B cell (primary cell): ENCODE measurements at regions not wholly inside any gene's neighbourhood (a gene's known extent, or its start where the extent isn't known, plus 50 kb on each side); places are given as distances from the start of the nearest gene placed in this dataset.

Source experiments
- ATAC-seq: fragments of 200-7000 bp; cut with Tn5 transposase; one replicate; pipeline ENCODE4 v1.10.0; 2021; ENCODE audit warnings: low read depth, mild to moderate bottlenecking, moderate number of reproducible peaks, moderate library complexity
- CTCF ChIA-PET: fragments of 350-600 bp; sonication (Branson Sonifier 250); formaldehyde crosslinking; loops from one replicate; lab custom pipeline; 2021; ENCODE audit warnings: antibody characterized with exemption, inconsistent platforms; lab: Charles Lee
- POLR2A ChIA-PET: fragments of 350-600 bp; sonication (Branson Sonifier 250); formaldehyde crosslinking; loops from one replicate; lab custom pipeline; 2021; ENCODE audit warnings: antibody characterized with exemption; lab: Charles Lee
- DNase-seq: peaks from one replicate; pipeline ENCODE4 v3.0.0; 2013
- H2AFZ ChIP-seq: 2 replicates; pipeline ENCODE4 v1.6.1; 2012; ENCODE audit warnings: mild to moderate bottlenecking, low read depth, low read length; ENCODE audit not compliant: insufficient read depth, poor library complexity, severe bottlenecking
- H3K27ac ChIP-seq, 2 donors: 1 replicate in 1 of 2; 2 replicates in 1 of 2; pipeline ENCODE4 v1.5.1; 2012 to 2013; ENCODE audit warnings: low read length in 2 of 2, mild to moderate bottlenecking in 2 of 2, moderate library complexity in 1 of 2
- H3K27me3 ChIP-seq, 4 experiments: fragments of 200-600 bp in 1 of 4; sonication (generic) in 1 of 4; replicated peaks in 1 of 4; 1 replicate in 2 of 4; 2 replicates in 2 of 4; pipeline versions ENCODE4 v1.6.1 to v1.7.0; 2013 to 2016; ENCODE audit warnings: low read length in 3 of 4, mild to moderate bottlenecking in 2 of 4, mixed read lengths in 1 of 4, moderate library complexity in 1 of 4; ENCODE audit not compliant: insufficient read depth in 4 of 4, control insufficient read depth in 3 of 4; ENCODE audit errors: control extremely low read depth in 1 of 4
- H3K36me3 ChIP-seq, 2 experiments: replicated peaks in 1 of 2; 1 replicate in 1 of 2; 2 replicates in 1 of 2; pipeline versions ENCODE4 v1.6.1 to v1.7.1; 2013; ENCODE audit warnings: low read length in 1 of 2; ENCODE audit not compliant: insufficient read depth in 2 of 2, control insufficient read depth in 1 of 2; ENCODE audit errors: control extremely low read depth in 1 of 2, extremely low read depth in 1 of 2
- H3K4me1 ChIP-seq, 2 donors: fragments of 200-600 bp in 1 of 2; sonication (generic) in 1 of 2; 1 replicate in 1 of 2; 2 replicates in 1 of 2; pipeline versions ENCODE4 v1.5.1 to v1.6.1; 2013 to 2017; ENCODE audit warnings: low read length in 2 of 2; ENCODE audit not compliant: control insufficient read depth in 2 of 2, insufficient read depth in 2 of 2
- H3K4me2 ChIP-seq: replicated peaks from 2 replicates; pipeline ENCODE3; 2012; ENCODE audit warnings: mild to moderate bottlenecking, low read depth, low read length; ENCODE audit not compliant: poor library complexity, severe bottlenecking
- H3K4me3 ChIP-seq, 5 experiments: fragments of 200-600 bp in 1 of 5; sonication (generic) in 1 of 5; 1 replicate in 3 of 5; 2 replicates in 2 of 5; pipeline versions ENCODE4 v1.5.1 to v1.7.0; 2011 to 2016; ENCODE audit warnings: low read length in 4 of 5, mild to moderate bottlenecking in 4 of 5, low read depth in 2 of 5, control low read depth in 1 of 5, moderate library complexity in 1 of 5; ENCODE audit not compliant: insufficient read depth in 1 of 5; ENCODE audit errors: control extremely low read depth in 1 of 5, extremely low read depth in 1 of 5
- H3K79me2 ChIP-seq: fragments of 200-600 bp; sonication (generic); one replicate; pipeline ENCODE4 v1.6.0; 2016; ENCODE audit warnings: low read length; ENCODE audit not compliant: control insufficient read depth, insufficient read depth
- H3K9ac ChIP-seq: fragments of 200-600 bp; sonication (generic); 2 replicates; pipeline ENCODE4 v1.6.1; 2017; ENCODE audit warnings: mild to moderate bottlenecking, low read length, moderate library complexity
- H3K9me3 ChIP-seq, 3 donors: one replicate each; pipeline versions ENCODE4 v1.6.1 to v1.7.1; 2013; ENCODE audit warnings: low read length in 2 of 3; ENCODE audit not compliant: control insufficient read depth in 2 of 3, insufficient read depth in 1 of 3; ENCODE audit errors: control extremely low read depth in 1 of 3
- H4K20me1 ChIP-seq: 2 replicates; pipeline ENCODE4 v1.6.0; 2012; ENCODE audit warnings: mild to moderate bottlenecking, low read length; ENCODE audit not compliant: insufficient read depth, control insufficient read depth, poor library complexity, severe bottlenecking
- H3K27ac Mint-ChIP-seq: one replicate; pipeline ENCODE4 v1.8.0; 2021; ENCODE audit warnings: mixed read lengths
- H3K27me3 Mint-ChIP-seq: one replicate; pipeline ENCODE4 v1.8.0; 2021; ENCODE audit warnings: mixed read lengths
- H3K4me1 Mint-ChIP-seq: one replicate; pipeline ENCODE4 v1.8.0; 2021; ENCODE audit warnings: mixed read lengths
- H3K4me3 Mint-ChIP-seq: one replicate; pipeline ENCODE4 v1.8.0; 2021; ENCODE audit warnings: mixed read lengths
- H3K9me3 Mint-ChIP-seq: one replicate; pipeline ENCODE4 v1.8.0; 2022; ENCODE audit warnings: mixed read lengths; ENCODE audit not compliant: insufficient read depth
- EZH2 ChIP-seq: IDR thresholded peaks from 2 replicates; pipeline ENCODE4 v1.6.1; 2012; ENCODE audit warnings: borderline replicate concordance, low read depth, mild to moderate bottlenecking, moderate library complexity, low read length; ENCODE audit not compliant: insufficient read depth, poor library complexity, severe bottlenecking
- WGBS: methylation state at CpG from one replicate; pipeline ENCODE4 v1.1.5; 2013; ENCODE audit warnings: missing lambda C conversion rate; ENCODE audit not compliant: insufficient coverage; 5-methylcytosine and 5-hydroxymethylcytosine counted together
- intact Hi-C: fragments of 100-400 bp; cut with micrococcal nuclease; formaldehyde crosslinking; loops from one replicate; pipeline ENCODE4 v1.10.0; 2022
- TF ChIP-seq, protein P1 (sequence below): fragments of 200-600 bp; IDR thresholded peaks from one replicate; pipeline ENCODE4 v1.8.0; 2022; ENCODE audit warnings: antibody characterized with exemption, mild to moderate bottlenecking

GRCh38 chr16:16884451-16884850 is 505.5 kb downstream of the NPIPA7 start:
- ATAC-seq (no peak), DNase-seq (no peak)
- WGBS, result no CpG with 5 or more reads among the region's 1 CpG
- intact Hi-C loops, result no loop called here
- Histone ChIP-seq H3K27me3 (peaks cover 0 to 3% (median 0%) of the 10 kb centered on the region in 4 experiments), H3K79me2 (no peaks in the 10 kb centered on the region), H3K4me3 (no peak overlapping the region), H2AFZ (no peak overlapping the region), H4K20me1 (no peaks in the 10 kb centered on the region), H3K4me2 (no peak overlapping the region), H3K27ac (no peak overlapping the region), H3K4me1 (no peaks in the 10 kb centered on the region), H3K9me3 (no peaks in the 10 kb centered on the region), H3K36me3 (no peaks in the 10 kb centered on the region), H3K9ac (no peak overlapping the region)
- Mint-ChIP-seq H3K9me3 (no peaks in the 10 kb centered on the region), H3K4me3 (no peak overlapping the region), H3K27me3 (peaks cover 13% of the 10 kb centered on the region), H3K27ac (no peak overlapping the region), H3K4me1 (no peaks in the 10 kb centered on the region)
- TF ChIP-seq EZH2, result no peak
- TF ChIP-seq, protein P1, sequence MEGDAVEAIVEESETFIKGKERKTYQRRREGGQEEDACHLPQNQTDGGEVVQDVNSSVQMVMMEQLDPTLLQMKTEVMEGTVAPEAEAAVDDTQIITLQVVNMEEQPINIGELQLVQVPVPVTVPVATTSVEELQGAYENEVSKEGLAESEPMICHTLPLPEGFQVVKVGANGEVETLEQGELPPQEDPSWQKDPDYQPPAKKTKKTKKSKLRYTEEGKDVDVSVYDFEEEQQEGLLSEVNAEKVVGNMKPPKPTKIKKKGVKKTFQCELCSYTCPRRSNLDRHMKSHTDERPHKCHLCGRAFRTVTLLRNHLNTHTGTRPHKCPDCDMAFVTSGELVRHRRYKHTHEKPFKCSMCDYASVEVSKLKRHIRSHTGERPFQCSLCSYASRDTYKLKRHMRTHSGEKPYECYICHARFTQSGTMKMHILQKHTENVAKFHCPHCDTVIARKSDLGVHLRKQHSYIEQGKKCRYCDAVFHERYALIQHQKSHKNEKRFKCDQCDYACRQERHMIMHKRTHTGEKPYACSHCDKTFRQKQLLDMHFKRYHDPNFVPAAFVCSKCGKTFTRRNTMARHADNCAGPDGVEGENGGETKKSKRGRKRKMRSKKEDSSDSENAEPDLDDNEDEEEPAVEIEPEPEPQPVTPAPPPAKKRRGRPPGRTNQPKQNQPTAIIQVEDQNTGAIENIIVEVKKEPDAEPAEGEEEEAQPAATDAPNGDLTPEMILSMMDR, result no peak
- ChIA-PET POLR2A (no interaction called here), CTCF (interaction anchor here (0.6 kb wide), 1 partner anchor 27 kb away, joined by 3 read pairs; no protein-coding TSS in a partner anchor)

DNA sequence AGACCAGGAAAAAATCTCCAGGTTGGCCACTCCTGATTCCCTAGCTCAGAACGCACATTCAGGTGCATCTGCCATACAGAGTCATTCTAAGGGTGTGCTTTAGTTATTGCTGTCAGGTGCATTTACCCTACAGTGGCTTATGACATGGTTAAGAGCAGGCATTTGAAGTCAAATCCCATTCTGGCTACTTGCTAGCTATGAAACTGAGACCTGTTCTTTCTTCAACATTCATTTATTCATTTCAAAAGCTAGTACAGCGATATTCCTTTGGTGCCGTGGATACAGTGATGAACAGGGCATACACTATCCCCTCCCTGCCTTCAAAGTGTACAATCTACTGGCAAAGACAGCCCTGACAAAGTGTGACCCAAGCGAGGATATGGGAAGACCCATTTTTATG is 508.3 kb downstream of the NPIPA7 start:
- TF ChIP-seq, protein P1, result no peak
- TF ChIP-seq EZH2, result no peak
- no peaks in the 10 kb centered on the region for H3K36me3 ChIP-seq
- ATAC-seq (no peak), DNase-seq (no peak)
- no peaks in the 10 kb centered on the region for H3K27me3 Mint-ChIP-seq
- no peaks in the 10 kb centered on the region for H3K9me3 Mint-ChIP-seq
- CTCF ChIA-PET, result interaction anchor here (0.7 kb wide), 1 partner anchor 15 kb away, joined by 3 read pairs; no protein-coding TSS in a partner anchor
- no peaks in the 10 kb centered on the region for H3K27me3 ChIP-seq
- 97% methylated on average over 3 of the region's 4 CpGs for WGBS
- H3K79me2 ChIP-seq, result no peaks in the 10 kb centered on the region
- POLR2A ChIA-PET, result no interaction called here
- no peaks in the 10 kb centered on the region for H4K20me1 ChIP-seq
- H3K9ac ChIP-seq, result no peak overlapping the region
- no peak overlapping the region for H3K4me2 ChIP-seq
- no peaks in the 10 kb centered on the region for H3K9me3 ChIP-seq
- H3K4me1 ChIP-seq, result no peaks in the 10 kb centered on the region
- no peak overlapping the region for H3K27ac ChIP-seq
- no peak overlapping the region for H3K27ac Mint-ChIP-seq
- H3K4me3 ChIP-seq, result no peak overlapping the region
- no peaks in the 10 kb centered on the region for H3K4me1 Mint-ChIP-seq
- intact Hi-C loops, result no loop called here
- no peak overlapping the region for H2AFZ ChIP-seq
- no peak overlapping the region for H3K4me3 Mint-ChIP-seq
